Gastrocnemius medialis (tissue), 4 donors: ENCODE measurements at regions not wholly inside any gene's neighbourhood (a gene's known extent, or its start where the extent isn't known, plus 50 kb on each side); places are given as distances from the start of the nearest gene placed in this dataset.

Experiments
- CTCF ChIP-seq, 5 experiments: fragments of 450-650 bp in 3 of 5; fragments of 200-600 bp in 2 of 5; sonication (generic) in 2 of 5; IDR thresholded peaks in 4 of 5; conservative IDR thresholded peaks in 1 of 5; 1 replicate in 4 of 5; 2 replicates in 1 of 5; pipeline ENCODE4 v1.5.1; 2016 to 2019; ENCODE audit warnings: antibody characterized with exemption in 5 of 5, mild to moderate bottlenecking in 3 of 5, moderate library complexity in 3 of 5
- POLR2A ChIP-seq, 2 donors: fragments of 450-650 bp; IDR thresholded peaks; one replicate each; pipeline ENCODE4 v1.6.1; 2017; ENCODE audit warnings: antibody characterized with exemption in 2 of 2, mild to moderate bottlenecking in 2 of 2, moderate library complexity in 2 of 2

- TF ChIP-seq POLR2A (IDR thresholded peaks at IDR 0.05) = no peak
- no peak for TF ChIP-seq CTCF (IDR thresholded peaks at IDR 0.05 in 4 of 5, conservative IDR thresholded peaks at IDR 0.05 in 1 of 5)
Measured at GRCh38 chr6:113739041-113739655, 118.0 kb upstream of the MARCKS start.
